NB4 (cell line): ENCODE measurements at regions not wholly inside any gene's neighbourhood (a gene's known extent, or its start where the extent isn't known, plus 50 kb on each side); places are given as distances from the start of the nearest gene placed in this dataset.

Experiments
- MAX ChIP-seq: IDR thresholded peaks from 2 replicates; pipeline ENCODE4 v1.6.1; 2011; ENCODE audit warnings: low read depth, low read length
- MYC ChIP-seq: IDR thresholded peaks from 2 replicates; pipeline ENCODE4 v1.6.1; 2011; ENCODE audit warnings: low read depth, low read length
- POLR2A ChIP-seq: IDR thresholded peaks from 2 replicates; pipeline ENCODE4 v1.6.1; 2011; ENCODE audit warnings: mild to moderate bottlenecking; ENCODE audit not compliant: insufficient read length; ENCODE audit errors: extremely low read depth
- TF ChIP-seq, protein P1 (sequence below): IDR thresholded peaks from one replicate; pipeline ENCODE4 v1.5.1; 2012; ENCODE audit warnings: low read depth, low read length

DNA sequence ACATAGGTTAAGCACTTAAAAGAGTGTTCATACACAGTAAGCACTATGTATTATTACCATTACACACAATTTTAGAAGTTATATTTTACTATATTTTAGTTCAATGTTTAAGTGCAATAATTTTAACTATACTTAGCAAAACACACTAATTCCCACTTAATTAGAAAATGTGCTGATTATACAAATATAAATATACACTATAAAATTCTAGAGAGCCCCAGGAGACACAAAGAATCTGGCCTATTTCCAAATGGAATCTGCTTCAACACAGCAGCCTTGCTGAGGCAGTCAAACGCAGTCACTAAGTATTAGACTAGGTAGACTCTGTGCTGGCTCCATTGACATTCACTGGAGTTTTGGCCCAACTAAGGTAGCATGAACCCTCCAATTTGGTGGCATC lies 160.9 kb downstream of the CETN3 start:
- TF ChIP-seq, protein P1, sequence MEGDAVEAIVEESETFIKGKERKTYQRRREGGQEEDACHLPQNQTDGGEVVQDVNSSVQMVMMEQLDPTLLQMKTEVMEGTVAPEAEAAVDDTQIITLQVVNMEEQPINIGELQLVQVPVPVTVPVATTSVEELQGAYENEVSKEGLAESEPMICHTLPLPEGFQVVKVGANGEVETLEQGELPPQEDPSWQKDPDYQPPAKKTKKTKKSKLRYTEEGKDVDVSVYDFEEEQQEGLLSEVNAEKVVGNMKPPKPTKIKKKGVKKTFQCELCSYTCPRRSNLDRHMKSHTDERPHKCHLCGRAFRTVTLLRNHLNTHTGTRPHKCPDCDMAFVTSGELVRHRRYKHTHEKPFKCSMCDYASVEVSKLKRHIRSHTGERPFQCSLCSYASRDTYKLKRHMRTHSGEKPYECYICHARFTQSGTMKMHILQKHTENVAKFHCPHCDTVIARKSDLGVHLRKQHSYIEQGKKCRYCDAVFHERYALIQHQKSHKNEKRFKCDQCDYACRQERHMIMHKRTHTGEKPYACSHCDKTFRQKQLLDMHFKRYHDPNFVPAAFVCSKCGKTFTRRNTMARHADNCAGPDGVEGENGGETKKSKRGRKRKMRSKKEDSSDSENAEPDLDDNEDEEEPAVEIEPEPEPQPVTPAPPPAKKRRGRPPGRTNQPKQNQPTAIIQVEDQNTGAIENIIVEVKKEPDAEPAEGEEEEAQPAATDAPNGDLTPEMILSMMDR: no peak
- TF ChIP-seq POLR2A (no peak), MYC (no peak), MAX (no peak)
